ENCODE measurements at regions not wholly inside any gene's neighbourhood (a gene's known extent, or its start where the extent isn't known, plus 50 kb on each side); places are given as distances from the start of the nearest gene placed in this dataset.
"Not testable (repeated sequence)": the region's sequence is repeated elsewhere in the genome, so short reads cannot be mapped to it uniquely, and the experiment has no call there.

GRCh38 chr10:53430127-53430891 is 657.7 kb upstream of the MBL2 start:
- DNase-seq = no peak

GRCh38 chr10:53422223-53422888 is 649.8 kb upstream of the MBL2 start:
- no peak for DNase-seq

GRCh38 chr10:53412651-53413050 is 640.1 kb upstream of the MBL2 start:
- DNase-seq = no peak

GRCh38 chr10:53406532-53406931 is 633.9 kb upstream of the MBL2 start:
- DNase-seq = no peak

GRCh38 chr10:53403688-53404087 is 631.1 kb upstream of the MBL2 start:
- DNase-seq = no peak

- no peak for DNase-seq
Measured at GRCh38 chr10:53402594-53402993, 630.0 kb upstream of the MBL2 start.

GRCh38 chr10:53401536-53401935 is 629.0 kb upstream of the MBL2 start:
- DNase-seq = no peak

GRCh38 chr10:53396876-53397275 is 624.3 kb upstream of the MBL2 start:
- no peak for DNase-seq

GRCh38 chr10:53395449-53395848 is 622.9 kb upstream of the MBL2 start:
- DNase-seq = no peak

GRCh38 chr10:53387562-53387961 is 615.0 kb upstream of the MBL2 start:
- no peak for DNase-seq

- DNase-seq = no peak
Measured at GRCh38 chr10:53382543-53382942, 610.0 kb upstream of the MBL2 start.

- DNase-seq = no peak
Measured at GRCh38 chr10:53379956-53380355, 607.4 kb upstream of the MBL2 start.

- DNase-seq = no peak
Measured at GRCh38 chr10:53370347-53370746, 597.8 kb upstream of the MBL2 start.

- DNase-seq = no peak
Measured at GRCh38 chr10:53361936-53362335, 589.4 kb upstream of the MBL2 start.

GRCh38 chr10:53361281-53361680 is 588.7 kb upstream of the MBL2 start:
- no peak for DNase-seq

GRCh38 chr10:53358978-53359377 is 586.4 kb upstream of the MBL2 start:
- not testable (repeated sequence) for DNase-seq

GRCh38 chr10:53358536-53358935 is 586.0 kb upstream of the MBL2 start:
- DNase-seq = no peak

- no peak for DNase-seq
Measured at GRCh38 chr10:53357587-53357986, 585.0 kb upstream of the MBL2 start.

GRCh38 chr10:53356616-53357349 is 584.2 kb upstream of the MBL2 start:
- DNase-seq = no peak

GRCh38 chr10:53342531-53342930 is 569.9 kb upstream of the MBL2 start:
- DNase-seq = not testable (repeated sequence)

- DNase-seq = not testable (repeated sequence)
Measured at GRCh38 chr10:53338199-53338598, 565.6 kb upstream of the MBL2 start.

- not testable (repeated sequence) for DNase-seq
Measured at GRCh38 chr10:53335803-53336422, 563.3 kb upstream of the MBL2 start.

GRCh38 chr10:53331460-53331859 is 558.9 kb upstream of the MBL2 start:
- DNase-seq = no peak
